A549 (cell line): ENCODE measurements at regions not wholly inside any gene's neighbourhood (a gene's known extent, or its start where the extent isn't known, plus 50 kb on each side); places are given as distances from the start of the nearest gene placed in this dataset.

ENCODE experiments used
- BHLHE40 ChIP-seq: IDR thresholded peaks from 2 replicates; pipeline ENCODE4 v1.6.1; 2012; ENCODE audit warnings: low read depth, low read length, inconsistent platforms
- E2F6 ChIP-seq: IDR thresholded peaks from 2 replicates; pipeline ENCODE4 v1.6.1; 2012; ENCODE audit warnings: low read depth, borderline replicate concordance
- EP300 ChIP-seq, 2 experiments: fragments of >200 bp; sonication (Bioruptor Twin); formaldehyde crosslinking; IDR thresholded peaks; 2 replicates in 1 of 2; 3 replicates in 1 of 2; pipeline ENCODE4 v1.6.1; 2016 to 2017
- POLR2A ChIP-seq: IDR thresholded peaks from 2 replicates; pipeline ENCODE4 v1.6.1; 2012; ENCODE audit warnings: mild to moderate bottlenecking, low read length
- RAD21 ChIP-seq, 2 experiments: fragments of >200 bp in 1 of 2; sonication (Bioruptor Twin) in 1 of 2; formaldehyde crosslinking in 1 of 2; IDR thresholded peaks in 1 of 2; conservative IDR thresholded peaks in 1 of 2; 2 replicates in 1 of 2; 3 replicates in 1 of 2; pipeline ENCODE4 v1.6.1; 2012 to 2018; ENCODE audit warnings: inconsistent platforms in 1 of 2
- RFX5 ChIP-seq: fragments of 450-650 bp; IDR thresholded peaks from 2 replicates; pipeline ENCODE4 v1.7.1; 2014; ENCODE audit warnings: antibody characterized with exemption, mild to moderate bottlenecking, moderate library complexity
- SMC3 ChIP-seq: fragments of >200 bp; sonication (Bioruptor Twin); formaldehyde crosslinking; IDR thresholded peaks from 3 replicates; pipeline ENCODE4 v1.6.1; 2018; ENCODE audit warnings: inconsistent platforms
- SREBF2 ChIP-seq: fragments of 450-650 bp; IDR thresholded peaks from 2 replicates; pipeline ENCODE4 v1.6.1; 2014; ENCODE audit warnings: mild to moderate bottlenecking, moderate library complexity
- TF ChIP-seq, protein P1 (sequence below): fragments of >200 bp; sonication (Bioruptor Twin); formaldehyde crosslinking; IDR thresholded peaks from 3 replicates; pipeline ENCODE4 v1.6.1; 2016
- TF ChIP-seq, protein P2 (sequence below): fragments of 150-350 bp; IDR thresholded peaks from 2 replicates; pipeline ENCODE4 v1.6.1; 2014; ENCODE audit warnings: low read depth, mild to moderate bottlenecking, low read length
- TF ChIP-seq, protein P3 (sequence below): fragments of >200 bp; sonication (Bioruptor Twin); formaldehyde crosslinking; IDR thresholded peaks from 3 replicates; pipeline ENCODE4 v1.5.1; 2016

GRCh38 chr4:83213640-83214039 is 71.0 kb downstream of the COQ2 start:
- no peak for TF ChIP-seq RAD21 (conservative IDR thresholded peaks at IDR 0.05 in 1 of 2, IDR thresholded peaks at IDR 0.05 in 1 of 2)
- TF ChIP-seq, protein P1, sequence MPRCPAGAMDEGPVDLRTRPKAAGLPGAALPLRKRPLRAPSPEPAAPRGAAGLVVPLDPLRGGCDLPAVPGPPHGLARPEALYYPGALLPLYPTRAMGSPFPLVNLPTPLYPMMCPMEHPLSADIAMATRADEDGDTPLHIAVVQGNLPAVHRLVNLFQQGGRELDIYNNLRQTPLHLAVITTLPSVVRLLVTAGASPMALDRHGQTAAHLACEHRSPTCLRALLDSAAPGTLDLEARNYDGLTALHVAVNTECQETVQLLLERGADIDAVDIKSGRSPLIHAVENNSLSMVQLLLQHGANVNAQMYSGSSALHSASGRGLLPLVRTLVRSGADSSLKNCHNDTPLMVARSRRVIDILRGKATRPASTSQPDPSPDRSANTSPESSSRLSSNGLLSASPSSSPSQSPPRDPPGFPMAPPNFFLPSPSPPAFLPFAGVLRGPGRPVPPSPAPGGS: no peak
- no peak for TF ChIP-seq SMC3
- TF ChIP-seq, protein P2, sequence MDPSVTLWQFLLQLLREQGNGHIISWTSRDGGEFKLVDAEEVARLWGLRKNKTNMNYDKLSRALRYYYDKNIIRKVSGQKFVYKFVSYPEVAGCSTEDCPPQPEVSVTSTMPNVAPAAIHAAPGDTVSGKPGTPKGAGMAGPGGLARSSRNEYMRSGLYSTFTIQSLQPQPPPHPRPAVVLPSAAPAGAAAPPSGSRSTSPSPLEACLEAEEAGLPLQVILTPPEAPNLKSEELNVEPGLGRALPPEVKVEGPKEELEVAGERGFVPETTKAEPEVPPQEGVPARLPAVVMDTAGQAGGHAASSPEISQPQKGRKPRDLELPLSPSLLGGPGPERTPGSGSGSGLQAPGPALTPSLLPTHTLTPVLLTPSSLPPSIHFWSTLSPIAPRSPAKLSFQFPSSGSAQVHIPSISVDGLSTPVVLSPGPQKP: no peak
- TF ChIP-seq, protein P3, sequence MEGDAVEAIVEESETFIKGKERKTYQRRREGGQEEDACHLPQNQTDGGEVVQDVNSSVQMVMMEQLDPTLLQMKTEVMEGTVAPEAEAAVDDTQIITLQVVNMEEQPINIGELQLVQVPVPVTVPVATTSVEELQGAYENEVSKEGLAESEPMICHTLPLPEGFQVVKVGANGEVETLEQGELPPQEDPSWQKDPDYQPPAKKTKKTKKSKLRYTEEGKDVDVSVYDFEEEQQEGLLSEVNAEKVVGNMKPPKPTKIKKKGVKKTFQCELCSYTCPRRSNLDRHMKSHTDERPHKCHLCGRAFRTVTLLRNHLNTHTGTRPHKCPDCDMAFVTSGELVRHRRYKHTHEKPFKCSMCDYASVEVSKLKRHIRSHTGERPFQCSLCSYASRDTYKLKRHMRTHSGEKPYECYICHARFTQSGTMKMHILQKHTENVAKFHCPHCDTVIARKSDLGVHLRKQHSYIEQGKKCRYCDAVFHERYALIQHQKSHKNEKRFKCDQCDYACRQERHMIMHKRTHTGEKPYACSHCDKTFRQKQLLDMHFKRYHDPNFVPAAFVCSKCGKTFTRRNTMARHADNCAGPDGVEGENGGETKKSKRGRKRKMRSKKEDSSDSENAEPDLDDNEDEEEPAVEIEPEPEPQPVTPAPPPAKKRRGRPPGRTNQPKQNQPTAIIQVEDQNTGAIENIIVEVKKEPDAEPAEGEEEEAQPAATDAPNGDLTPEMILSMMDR: no peak
- TF ChIP-seq EP300 (IDR thresholded peaks at IDR 0.05): no peak
- TF ChIP-seq RFX5: no peak
- no peak for TF ChIP-seq E2F6
- no peak for TF ChIP-seq POLR2A
- TF ChIP-seq SREBF2: no peak
- no peak for TF ChIP-seq BHLHE40
